ENCODE measurements at regions not wholly inside any gene's neighbourhood (a gene's known extent, or its start where the extent isn't known, plus 50 kb on each side); places are given as distances from the start of the nearest gene placed in this dataset.

DNA sequence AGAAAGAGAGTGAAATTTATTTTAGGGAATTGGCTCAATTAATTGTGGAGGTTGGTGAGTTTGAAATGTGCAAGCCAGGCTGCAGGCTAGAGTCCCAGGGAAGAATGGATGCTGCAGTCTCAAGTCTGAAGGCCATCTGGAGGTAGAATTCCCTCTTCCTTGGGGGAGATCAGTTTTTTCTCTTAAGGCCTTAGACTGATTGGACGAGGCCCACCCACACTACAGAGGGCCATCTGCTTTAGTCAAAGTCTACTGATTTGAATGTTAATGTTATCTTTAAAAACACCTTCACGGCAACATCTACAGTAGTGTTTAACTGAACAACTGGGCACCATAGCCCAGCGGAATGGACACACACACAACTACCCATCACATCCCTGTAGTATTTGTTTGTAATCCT, 245.9 kb upstream of the IRF2BP2 start:
- Histone ChIP-seq H3K9me2 (ENCODE audit: low read depth, low read length) (no peaks in the 10 kb centered on the region), H2AFZ (ENCODE audit: low read length) (no peak overlapping the region), H3F3A (ENCODE audit: insufficient read depth, low read length) (no peaks in the 10 kb centered on the region), H3K9me3 (ENCODE audit: low read length) (no peaks in the 10 kb centered on the region), H3K27ac (ENCODE audit: low read depth, low read length, poor library complexity, severe bottlenecking) (no peak overlapping the region), H4K20me1 (ENCODE audit: insufficient read depth, low read length) (no peaks in the 10 kb centered on the region), H3K4me3 (ENCODE audit: low read depth, low read length, poor library complexity, severe bottlenecking) (no peak overlapping the region), H3K79me2 (ENCODE audit: insufficient read depth, low read length) (no peaks in the 10 kb centered on the region), H3K9ac (ENCODE audit: low read length) (no peak overlapping the region), H3K36me3 (ENCODE audit: insufficient read depth, low read length) (no peaks in the 10 kb centered on the region), H3K4me2 (ENCODE audit: low read length) (no peak overlapping the region), H3K4me1 (ENCODE audit: insufficient read depth, low read length, severe bottlenecking) (no peaks in the 10 kb centered on the region), H3K27me3 (ENCODE audit: insufficient read depth, low read length) (peaks cover 10% of the 10 kb centered on the region; the same call in 1 of the 2 replicates)
- no peak for TF ChIP-seq EZH2 (IDR thresholded peaks at IDR 0.05; ENCODE audit: borderline replicate concordance, low read length)
- TF ChIP-seq, protein P1, sequence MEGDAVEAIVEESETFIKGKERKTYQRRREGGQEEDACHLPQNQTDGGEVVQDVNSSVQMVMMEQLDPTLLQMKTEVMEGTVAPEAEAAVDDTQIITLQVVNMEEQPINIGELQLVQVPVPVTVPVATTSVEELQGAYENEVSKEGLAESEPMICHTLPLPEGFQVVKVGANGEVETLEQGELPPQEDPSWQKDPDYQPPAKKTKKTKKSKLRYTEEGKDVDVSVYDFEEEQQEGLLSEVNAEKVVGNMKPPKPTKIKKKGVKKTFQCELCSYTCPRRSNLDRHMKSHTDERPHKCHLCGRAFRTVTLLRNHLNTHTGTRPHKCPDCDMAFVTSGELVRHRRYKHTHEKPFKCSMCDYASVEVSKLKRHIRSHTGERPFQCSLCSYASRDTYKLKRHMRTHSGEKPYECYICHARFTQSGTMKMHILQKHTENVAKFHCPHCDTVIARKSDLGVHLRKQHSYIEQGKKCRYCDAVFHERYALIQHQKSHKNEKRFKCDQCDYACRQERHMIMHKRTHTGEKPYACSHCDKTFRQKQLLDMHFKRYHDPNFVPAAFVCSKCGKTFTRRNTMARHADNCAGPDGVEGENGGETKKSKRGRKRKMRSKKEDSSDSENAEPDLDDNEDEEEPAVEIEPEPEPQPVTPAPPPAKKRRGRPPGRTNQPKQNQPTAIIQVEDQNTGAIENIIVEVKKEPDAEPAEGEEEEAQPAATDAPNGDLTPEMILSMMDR (IDR thresholded peaks at IDR 0.05; ENCODE audit: low read length): no peak

DNA sequence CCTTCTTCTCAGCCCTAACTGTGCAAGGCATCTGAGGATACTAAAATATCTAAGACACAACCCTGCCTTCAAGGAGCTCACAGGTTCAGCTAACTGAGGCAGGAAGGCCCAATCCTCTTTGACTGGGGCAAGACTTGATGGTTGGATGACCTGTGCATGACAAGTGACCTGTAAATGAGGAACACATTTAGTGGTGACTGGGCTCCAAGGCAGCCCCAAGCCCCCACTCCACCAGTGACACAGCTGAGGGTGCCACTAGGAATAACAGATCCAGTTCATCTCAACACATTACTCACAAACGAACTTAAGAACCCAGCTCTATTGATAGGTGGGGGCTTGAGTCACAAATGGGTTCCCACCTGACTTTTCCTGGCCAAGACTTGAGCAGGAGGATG, 244.7 kb upstream of the IRF2BP2 start:
- no peak overlapping the region for H3K27ac ChIP-seq (ENCODE audit: low read depth, low read length, poor library complexity, severe bottlenecking)
- H3K4me1 ChIP-seq (ENCODE audit: insufficient read depth, low read length, severe bottlenecking): no peaks in the 10 kb centered on the region
- no peaks in the 10 kb centered on the region for H3K36me3 ChIP-seq (ENCODE audit: insufficient read depth, low read length)
- H3K4me2 ChIP-seq (ENCODE audit: low read length): no peak overlapping the region
- H3K4me3 ChIP-seq (ENCODE audit: low read depth, low read length, poor library complexity, severe bottlenecking): no peak overlapping the region
- no peak overlapping the region for H2AFZ ChIP-seq (ENCODE audit: low read length)
- peaks cover 10% of the 10 kb centered on the region; the same call in 1 of the 2 replicates for H3K27me3 ChIP-seq (ENCODE audit: insufficient read depth, low read length)
- H3K9ac ChIP-seq (ENCODE audit: low read length): no peak overlapping the region
- no peaks in the 10 kb centered on the region for H3K9me2 ChIP-seq (ENCODE audit: low read depth, low read length)
- H3F3A ChIP-seq (ENCODE audit: insufficient read depth, low read length): no peaks in the 10 kb centered on the region
- H3K79me2 ChIP-seq (ENCODE audit: insufficient read depth, low read length): no peaks in the 10 kb centered on the region
- no peaks in the 10 kb centered on the region for H4K20me1 ChIP-seq (ENCODE audit: insufficient read depth, low read length)
- TF ChIP-seq EZH2 (IDR thresholded peaks at IDR 0.05; ENCODE audit: borderline replicate concordance, low read length): no peak
- TF ChIP-seq, protein P1 (IDR thresholded peaks at IDR 0.05; ENCODE audit: low read length): no peak
- no peaks in the 10 kb centered on the region for H3K9me3 ChIP-seq (ENCODE audit: low read length)

DNA sequence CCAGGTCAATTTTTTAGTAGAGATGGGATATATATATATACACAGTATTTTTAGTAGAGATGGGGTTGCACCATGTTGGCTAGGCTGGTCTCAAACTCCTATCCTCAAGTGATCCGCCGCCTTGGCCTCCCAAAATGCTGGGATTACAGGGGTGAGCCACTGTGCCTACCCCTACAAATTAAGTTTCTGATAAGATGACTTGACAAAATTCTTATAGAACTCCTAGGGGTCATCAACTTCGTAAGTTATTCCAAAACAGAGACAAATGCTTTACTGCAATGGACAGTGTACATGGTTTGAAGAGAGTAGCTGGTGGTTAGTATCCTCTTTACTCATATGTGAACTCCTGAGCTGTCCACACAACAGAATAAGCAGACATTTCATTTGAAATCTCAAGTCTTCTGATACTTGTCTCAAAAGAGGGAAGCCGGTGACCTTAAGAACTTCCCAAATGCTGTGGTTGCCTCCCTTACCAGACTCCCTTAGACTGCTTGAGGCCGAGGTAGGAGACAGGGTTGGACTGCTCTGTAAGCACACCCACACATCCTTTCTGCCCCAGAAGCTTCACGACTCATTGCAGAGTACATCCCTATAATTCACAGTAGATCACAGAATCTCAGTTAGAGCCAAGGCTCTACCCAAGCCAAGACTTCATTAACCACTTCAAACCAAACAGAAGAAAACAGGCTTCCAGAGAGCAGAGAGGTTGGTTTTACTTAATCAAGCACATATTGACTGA, 244.1 kb upstream of the IRF2BP2 start:
- no peak for TF ChIP-seq EZH2 (IDR thresholded peaks at IDR 0.05; ENCODE audit: borderline replicate concordance, low read length)
- TF ChIP-seq, protein P1 (IDR thresholded peaks at IDR 0.05; ENCODE audit: low read length): no peak
- Histone ChIP-seq H3K9me2 (ENCODE audit: low read depth, low read length) (no peaks in the 10 kb centered on the region), H3K27ac (ENCODE audit: low read depth, low read length, poor library complexity, severe bottlenecking) (no peak overlapping the region), H3K27me3 (ENCODE audit: insufficient read depth, low read length) (peaks cover 10% of the 10 kb centered on the region; the same call in 1 of the 2 replicates), H4K20me1 (ENCODE audit: insufficient read depth, low read length) (no peaks in the 10 kb centered on the region), H3K9ac (ENCODE audit: low read length) (no peak overlapping the region), H3K9me3 (ENCODE audit: low read length) (no peaks in the 10 kb centered on the region), H3K4me2 (ENCODE audit: low read length) (no peak overlapping the region), H3F3A (ENCODE audit: insufficient read depth, low read length) (no peaks in the 10 kb centered on the region), H2AFZ (ENCODE audit: low read length) (no peak overlapping the region), H3K4me1 (ENCODE audit: insufficient read depth, low read length, severe bottlenecking) (no peaks in the 10 kb centered on the region), H3K36me3 (ENCODE audit: insufficient read depth, low read length) (no peaks in the 10 kb centered on the region), H3K79me2 (ENCODE audit: insufficient read depth, low read length) (no peaks in the 10 kb centered on the region), H3K4me3 (ENCODE audit: low read depth, low read length, poor library complexity, severe bottlenecking) (no peak overlapping the region)
